ENCODE measurements at regions not wholly inside any gene's neighbourhood (a gene's known extent, or its start where the extent isn't known, plus 50 kb on each side); places are given as distances from the start of the nearest gene placed in this dataset.

GRCh38 chr1:72690871-72691270 is 408.5 kb upstream of the NEGR1 start:
- TF ChIP-seq RAD21 (conservative IDR thresholded peaks at IDR 0.05 in 1 of 2, IDR thresholded peaks at IDR 0.05 in 1 of 2) (no peak), ZFP36 (IDR thresholded peaks at IDR 0.05; ENCODE audit: borderline replicate concordance, partially characterized antibody) (peak; percentile 62)
- ATAC-seq (no peak), DNase-seq (ENCODE audit: low read depth in 1 of 2, low spot score in 1 of 2) (no peak), FAIRE-seq (no peak)
- no peak overlapping the region for H3K4me2 ChIP-seq
- no peaks in the 10 kb centered on the region for H3K9me3 ChIP-seq
- no peak overlapping the region for H3K4me3 ChIP-seq
- no peak overlapping the region for H3K27ac ChIP-seq
- ChIA-PET POLR2A (no interaction called here), CTCF (no interaction called here)
- H3K4me1 ChIP-seq = no peaks in the 10 kb centered on the region

DNA sequence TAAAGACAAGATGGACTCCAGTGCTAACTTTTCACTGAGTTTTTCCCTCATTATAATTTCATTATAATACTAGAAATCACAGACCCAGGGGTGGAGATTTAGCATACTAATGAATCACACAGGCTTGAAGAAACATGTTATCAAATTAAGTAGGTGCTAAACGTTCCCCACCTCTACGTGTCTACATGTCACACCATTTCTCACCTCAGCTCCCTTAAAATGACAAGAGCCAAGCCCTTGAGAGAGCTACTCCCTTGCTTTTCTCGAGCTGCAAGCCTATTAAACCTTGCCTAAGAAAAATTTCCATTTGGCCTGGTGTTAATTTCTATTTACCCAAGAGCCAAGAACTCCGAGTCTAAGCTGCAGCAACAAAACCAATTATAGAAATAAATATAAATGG is 396.3 kb upstream of the NEGR1 start:
- FAIRE-seq (no peak), ATAC-seq (no peak), DNase-seq (ENCODE audit: low read depth in 1 of 2, low spot score in 1 of 2) (no peak)
- no peak overlapping the region for H3K27ac ChIP-seq
- TF ChIP-seq RFX5 (IDR thresholded peaks at IDR 0.05) = no peak
- no peak for TF ChIP-seq RCOR1 (IDR thresholded peaks at IDR 0.05; ENCODE audit: low read depth, low read length)
- TF ChIP-seq, protein P1, sequence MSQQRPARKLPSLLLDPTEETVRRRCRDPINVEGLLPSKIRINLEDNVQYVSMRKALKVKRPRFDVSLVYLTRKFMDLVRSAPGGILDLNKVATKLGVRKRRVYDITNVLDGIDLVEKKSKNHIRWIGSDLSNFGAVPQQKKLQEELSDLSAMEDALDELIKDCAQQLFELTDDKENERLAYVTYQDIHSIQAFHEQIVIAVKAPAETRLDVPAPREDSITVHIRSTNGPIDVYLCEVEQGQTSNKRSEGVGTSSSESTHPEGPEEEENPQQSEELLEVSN (IDR thresholded peaks at IDR 0.05; ENCODE audit: borderline replicate concordance, low read depth) = no peak
- TF ChIP-seq MYC (IDR thresholded peaks at IDR 0.05; ENCODE audit: borderline replicate concordance, low read length) = no peak
- TF ChIP-seq POLR2AphosphoS2 (conservative IDR thresholded peaks at IDR 0.05; ENCODE audit: low read length) = no peak
- no peak for TF ChIP-seq HEYL (CRISPR knock-in tag; IDR thresholded peaks at IDR 0.05)
- no peak for TF ChIP-seq HMGXB4 (CRISPR knock-in tag; IDR thresholded peaks at IDR 0.05; ENCODE audit: borderline replicate concordance)
- TF ChIP-seq MAZ (IDR thresholded peaks at IDR 0.05; ENCODE audit: borderline replicate concordance, low read depth, low read length) = no peak
- TF ChIP-seq RAD21 (conservative IDR thresholded peaks at IDR 0.05 in 1 of 2, IDR thresholded peaks at IDR 0.05 in 1 of 2) = no peak
- TF ChIP-seq NPAS2 (CRISPR knock-in tag; IDR thresholded peaks at IDR 0.05; ENCODE audit: borderline replicate concordance) = no peak
- 1% methylated on average over 4 of the region's 4 CpGs for WGBS (ENCODE audit: missing lambda C conversion rate)
- H3K4me2 ChIP-seq = no peak overlapping the region
- H3K4me3 ChIP-seq = no peak overlapping the region
- no peaks in the 10 kb centered on the region for H3K4me1 ChIP-seq
- ChIA-PET CTCF (no interaction called here), POLR2A (no interaction called here)
- H3K9me3 ChIP-seq = no peaks in the 10 kb centered on the region

GRCh38 chr1:72670902-72671301 is 388.6 kb upstream of the NEGR1 start:
- no peaks in the 10 kb centered on the region for H3K4me1 ChIP-seq
- no peak overlapping the region for H3K27ac ChIP-seq
- POLR2A ChIA-PET = no interaction called here
- DNase-seq (ENCODE audit: low read depth in 1 of 2, low spot score in 1 of 2) (no peak), FAIRE-seq (no peak), ATAC-seq (no peak)
- H3K9me3 ChIP-seq = no peaks in the 10 kb centered on the region
- CTCF ChIA-PET = no interaction called here
- H3K4me2 ChIP-seq = no peak overlapping the region
- no peak overlapping the region for H3K4me3 ChIP-seq
- 3% methylated on average over 2 of the region's 2 CpGs for WGBS (ENCODE audit: missing lambda C conversion rate)
- no peak for TF ChIP-seq TP53 (CRISPR knock-in tag; IDR thresholded peaks at IDR 0.05)
- TF ChIP-seq EHMT2 (IDR thresholded peaks at IDR 0.05; ENCODE audit: low read depth) = no peak
- no peak for TF ChIP-seq POLR2A (IDR thresholded peaks at IDR 0.05; ENCODE audit: low read length)
- TF ChIP-seq CHD4 (IDR thresholded peaks at IDR 0.05; ENCODE audit: borderline replicate concordance) = no peak
- no peak for TF ChIP-seq ZC3H11A (IDR thresholded peaks at IDR 0.05)
- no peak for TF ChIP-seq EHF (CRISPR knock-in tag; IDR thresholded peaks at IDR 0.05)
- TF ChIP-seq, protein P2, sequence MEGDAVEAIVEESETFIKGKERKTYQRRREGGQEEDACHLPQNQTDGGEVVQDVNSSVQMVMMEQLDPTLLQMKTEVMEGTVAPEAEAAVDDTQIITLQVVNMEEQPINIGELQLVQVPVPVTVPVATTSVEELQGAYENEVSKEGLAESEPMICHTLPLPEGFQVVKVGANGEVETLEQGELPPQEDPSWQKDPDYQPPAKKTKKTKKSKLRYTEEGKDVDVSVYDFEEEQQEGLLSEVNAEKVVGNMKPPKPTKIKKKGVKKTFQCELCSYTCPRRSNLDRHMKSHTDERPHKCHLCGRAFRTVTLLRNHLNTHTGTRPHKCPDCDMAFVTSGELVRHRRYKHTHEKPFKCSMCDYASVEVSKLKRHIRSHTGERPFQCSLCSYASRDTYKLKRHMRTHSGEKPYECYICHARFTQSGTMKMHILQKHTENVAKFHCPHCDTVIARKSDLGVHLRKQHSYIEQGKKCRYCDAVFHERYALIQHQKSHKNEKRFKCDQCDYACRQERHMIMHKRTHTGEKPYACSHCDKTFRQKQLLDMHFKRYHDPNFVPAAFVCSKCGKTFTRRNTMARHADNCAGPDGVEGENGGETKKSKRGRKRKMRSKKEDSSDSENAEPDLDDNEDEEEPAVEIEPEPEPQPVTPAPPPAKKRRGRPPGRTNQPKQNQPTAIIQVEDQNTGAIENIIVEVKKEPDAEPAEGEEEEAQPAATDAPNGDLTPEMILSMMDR (IDR thresholded peaks at IDR 0.05) = no peak
- TF ChIP-seq MAFK (IDR thresholded peaks at IDR 0.05; ENCODE audit: partially characterized antibody) = no peak
- TF ChIP-seq MAX (IDR thresholded peaks at IDR 0.05) = no peak
